ENCODE measurements at regions not wholly inside any gene's neighbourhood (a gene's known extent, or its start where the extent isn't known, plus 50 kb on each side); places are given as distances from the start of the nearest gene placed in this dataset.

DNA sequence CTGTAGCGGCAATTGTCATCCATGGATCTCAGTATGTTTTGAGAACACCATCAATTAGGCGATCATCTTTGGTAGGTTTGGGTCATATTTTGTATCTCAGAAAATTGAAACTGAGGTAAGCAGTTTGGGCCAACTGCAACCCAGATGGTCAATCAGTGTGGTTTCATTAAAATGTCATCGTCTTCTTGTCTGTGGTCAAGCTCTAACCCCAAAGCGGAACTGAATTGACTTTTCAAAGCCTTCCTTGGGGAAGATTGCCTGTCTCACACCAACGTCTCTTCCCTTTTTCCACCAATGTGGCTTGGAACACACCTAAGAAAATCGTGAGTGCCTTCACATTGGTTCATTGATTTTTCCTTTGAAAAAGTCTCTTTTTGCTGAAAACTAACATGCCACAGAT, 56.3 kb upstream of the UBAC2 start:
- TF ChIP-seq, protein P1, sequence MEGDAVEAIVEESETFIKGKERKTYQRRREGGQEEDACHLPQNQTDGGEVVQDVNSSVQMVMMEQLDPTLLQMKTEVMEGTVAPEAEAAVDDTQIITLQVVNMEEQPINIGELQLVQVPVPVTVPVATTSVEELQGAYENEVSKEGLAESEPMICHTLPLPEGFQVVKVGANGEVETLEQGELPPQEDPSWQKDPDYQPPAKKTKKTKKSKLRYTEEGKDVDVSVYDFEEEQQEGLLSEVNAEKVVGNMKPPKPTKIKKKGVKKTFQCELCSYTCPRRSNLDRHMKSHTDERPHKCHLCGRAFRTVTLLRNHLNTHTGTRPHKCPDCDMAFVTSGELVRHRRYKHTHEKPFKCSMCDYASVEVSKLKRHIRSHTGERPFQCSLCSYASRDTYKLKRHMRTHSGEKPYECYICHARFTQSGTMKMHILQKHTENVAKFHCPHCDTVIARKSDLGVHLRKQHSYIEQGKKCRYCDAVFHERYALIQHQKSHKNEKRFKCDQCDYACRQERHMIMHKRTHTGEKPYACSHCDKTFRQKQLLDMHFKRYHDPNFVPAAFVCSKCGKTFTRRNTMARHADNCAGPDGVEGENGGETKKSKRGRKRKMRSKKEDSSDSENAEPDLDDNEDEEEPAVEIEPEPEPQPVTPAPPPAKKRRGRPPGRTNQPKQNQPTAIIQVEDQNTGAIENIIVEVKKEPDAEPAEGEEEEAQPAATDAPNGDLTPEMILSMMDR (optimal IDR thresholded peaks at IDR 0.05 in 1 of 3, IDR thresholded peaks at IDR 0.05 in 1 of 3, conservative IDR thresholded peaks at IDR 0.05 in 1 of 3; ENCODE audit: extremely low read depth in 1 of 3, insufficient read depth in 2 of 3, low read length in 3 of 3), result no peak
- no peak for TF ChIP-seq EZH2 (IDR thresholded peaks at IDR 0.05; ENCODE audit: low read length)
